DOHH2 (cell line): ENCODE measurements at regions not wholly inside any gene's neighbourhood (a gene's known extent, or its start where the extent isn't known, plus 50 kb on each side); places are given as distances from the start of the nearest gene placed in this dataset.
"Not testable (repeated sequence)": the region's sequence is repeated elsewhere in the genome, so short reads cannot be mapped to it uniquely, and the experiment has no call there.

Experiments used
- CTCF ChIP-seq: fragments of 200-600 bp; sonication (generic); IDR thresholded peaks from one replicate; pipeline ENCODE4 v1.5.1; 2014; ENCODE audit warnings: antibody characterized with exemption, mild to moderate bottlenecking, low read depth, low read length; ENCODE audit not compliant: poor library complexity, severe bottlenecking
- EZH2phosphoT487 ChIP-seq: fragments of 200-600 bp; sonication (generic); IDR thresholded peaks from 2 replicates; pipeline ENCODE4 v1.6.1; 2017; ENCODE audit warnings: borderline replicate concordance, mild to moderate bottlenecking, antibody characterized with exemption, low read length, moderate library complexity, mixed read lengths

- TF ChIP-seq CTCF, EZH2phosphoT487: not testable (repeated sequence)
Observed at GRCh38 chr1:238601604-238602003, 710.9 kb upstream of the ZP4 start.
